ENCODE measurements at regions not wholly inside any gene's neighbourhood (a gene's known extent, or its start where the extent isn't known, plus 50 kb on each side); places are given as distances from the start of the nearest gene placed in this dataset.

- BruUV-seq (replicated peaks) = no TSS peak
- FAIRE-seq (no peak), ATAC-seq (no peak), DNase-seq (ENCODE audit: extremely low read depth in 1 of 4, low spot score in 3 of 4) (no peak)
- TF ChIP-seq PHF20 (IDR thresholded peaks at IDR 0.05; ENCODE audit: partially characterized antibody) = no peak
- no peak for TF ChIP-seq KDM5B (IDR thresholded peaks at IDR 0.05; ENCODE audit: insufficient replicate concordance, low read depth, low read length)
- no peak for TF ChIP-seq CUX1 (CRISPR knock-in tag; IDR thresholded peaks at IDR 0.05)
- no peak for TF ChIP-seq ZBTB49 (CRISPR knock-in tag; IDR thresholded peaks at IDR 0.05; ENCODE audit: borderline replicate concordance)
- no peak for TF ChIP-seq PYGO2 (tag; IDR thresholded peaks at IDR 0.05)
- no peak for TF ChIP-seq TFAM (CRISPR knock-in tag; conservative IDR thresholded peaks at IDR 0.05)
- TF ChIP-seq HSF4 (CRISPR knock-in tag; IDR thresholded peaks at IDR 0.05; ENCODE audit: borderline replicate concordance) = no peak
- no peak for TF ChIP-seq POLR2A (conservative IDR thresholded peaks at IDR 0.05)
- intact Hi-C loops (cut with micrococcal nuclease) (no loop called here), in situ Hi-C loops (cut with MboI) (no loop called here)
- Histone ChIP-seq H3K79me2 (ENCODE audit: control insufficient read depth, insufficient read depth, low read length) (no peaks in the 10 kb centered on the region), H3K4me1 (replicated peaks in 1 of 2; ENCODE audit: control insufficient read depth in 2 of 2, insufficient read depth in 2 of 2, low read length in 2 of 2) (no peaks in the 10 kb centered on the region), H3K36me3 (ENCODE audit: control insufficient read depth, insufficient read depth, low read length) (no peaks in the 10 kb centered on the region), H3K4me2 (ENCODE audit: insufficient read depth, low read length) (no peak overlapping the region), H2AFZ (ENCODE audit: low read depth, low read length) (no peak overlapping the region), H3K27ac (ENCODE audit: extremely low read depth, low read depth, low read length) (no peak overlapping the region), H3K27me3 (ENCODE audit: control insufficient read depth in 2 of 2, insufficient read depth in 2 of 2, low read length in 2 of 2) (no peaks in the 10 kb centered on the region), H3K9me1 (ENCODE audit: control insufficient read depth, insufficient read depth, low read length) (no peaks in the 10 kb centered on the region), H4K20me1 (replicated peaks; ENCODE audit: control insufficient read depth, insufficient read depth, low read length) (no peaks in the 10 kb centered on the region), H3K4me3 (no peak overlapping the region), H3K9ac (ENCODE audit: insufficient read depth in 1 of 2, low read depth in 2 of 2, low read length in 2 of 2) (no peak overlapping the region), H3K9me3 (replicated peaks; ENCODE audit: control insufficient read depth, insufficient read depth, low read depth, low read length) (no peaks in the 10 kb centered on the region)
- 3% methylated on average over 7 of the region's 7 CpGs for WGBS (ENCODE audit: insufficient coverage, low coverage, missing lambda C conversion rate)
- ChIA-PET POLR2A (no interaction called here), CTCF (ENCODE audit: low intra/inter-chr PET ratio) (no interaction called here)
These were observed 59.4 kb downstream of the OSR1 start for GRCh38 chr2:19299032-19299431.
